ENCODE measurements at regions not wholly inside any gene's neighbourhood (a gene's known extent, or its start where the extent isn't known, plus 50 kb on each side); places are given as distances from the start of the nearest gene placed in this dataset.

DNA sequence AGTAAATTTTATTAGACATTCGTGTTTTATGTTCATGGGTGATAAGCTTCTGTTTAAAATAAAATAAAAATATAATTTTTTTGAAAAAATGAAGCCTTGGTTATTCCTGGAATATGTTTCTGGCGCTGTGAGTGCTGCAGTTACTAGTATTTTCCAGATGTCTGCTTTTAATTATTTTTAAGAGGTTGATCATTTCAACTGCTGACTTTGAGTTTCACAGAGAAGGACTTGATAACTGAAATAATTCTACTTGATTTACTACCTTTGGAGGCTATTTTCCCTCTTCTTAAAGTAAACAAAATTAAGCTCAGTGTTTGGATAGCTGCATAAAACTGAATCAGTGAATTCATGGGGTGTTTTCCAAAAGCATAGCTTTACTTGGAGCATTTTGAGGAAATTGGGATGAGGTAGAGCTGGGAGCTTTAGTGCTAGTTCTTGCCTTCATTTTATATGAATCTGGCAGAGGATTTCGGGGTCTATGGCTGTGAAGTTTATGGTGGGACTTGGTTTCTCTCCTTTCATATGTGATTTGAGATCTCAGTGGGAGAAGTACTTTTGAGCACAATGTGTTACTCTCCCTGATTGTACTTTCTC is 666.5 kb downstream of the DCDC2C start:
- DNase-seq (ENCODE audit: low spot score) = no peak

DNA sequence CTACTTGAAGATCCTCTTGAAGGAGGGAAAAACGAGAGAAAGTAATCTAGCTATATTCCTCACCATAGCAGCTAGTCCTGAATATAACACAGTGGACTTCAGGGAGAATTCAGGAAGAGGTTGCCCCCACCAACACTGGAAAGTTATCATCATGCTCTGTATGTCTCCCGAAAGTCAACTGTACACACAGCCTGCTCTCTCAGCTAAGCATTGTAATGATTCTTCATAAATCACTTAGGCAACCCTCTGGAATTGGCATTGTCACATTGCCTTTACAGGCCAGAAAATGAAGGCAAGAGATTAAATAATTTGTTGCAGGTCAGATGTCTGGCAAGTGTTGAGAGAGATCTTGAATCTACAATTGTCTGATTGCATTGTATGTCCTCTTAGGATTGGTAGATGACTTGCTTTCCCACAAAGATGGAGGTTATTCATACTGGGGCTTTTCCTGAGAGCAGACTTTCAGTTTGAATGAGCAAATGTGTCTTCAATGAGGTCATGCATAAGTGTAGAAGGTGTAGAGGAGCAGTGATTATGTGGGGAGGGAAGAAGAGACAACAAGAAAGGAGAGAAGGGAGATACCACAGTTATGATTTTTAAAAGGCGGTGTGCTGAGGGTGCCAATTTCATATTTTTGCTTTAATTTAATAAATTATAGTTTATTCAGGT is 667.2 kb downstream of the DCDC2C start:
- DNase-seq (ENCODE audit: low spot score) = no peak

GRCh38 chr2:4381049-4381448 is 677.7 kb downstream of the DCDC2C start:
- no peak for DNase-seq (ENCODE audit: low spot score)

- DNase-seq (ENCODE audit: low spot score) = no peak
Observed at GRCh38 chr2:4381773-4382172, 678.4 kb downstream of the DCDC2C start.

- no peak for DNase-seq (ENCODE audit: low spot score)
Observed at GRCh38 chr2:4391013-4391412, 687.6 kb downstream of the DCDC2C start.

- no peak for DNase-seq (ENCODE audit: low spot score)
Observed at GRCh38 chr2:4404363-4404762, 701.0 kb downstream of the DCDC2C start.

DNA sequence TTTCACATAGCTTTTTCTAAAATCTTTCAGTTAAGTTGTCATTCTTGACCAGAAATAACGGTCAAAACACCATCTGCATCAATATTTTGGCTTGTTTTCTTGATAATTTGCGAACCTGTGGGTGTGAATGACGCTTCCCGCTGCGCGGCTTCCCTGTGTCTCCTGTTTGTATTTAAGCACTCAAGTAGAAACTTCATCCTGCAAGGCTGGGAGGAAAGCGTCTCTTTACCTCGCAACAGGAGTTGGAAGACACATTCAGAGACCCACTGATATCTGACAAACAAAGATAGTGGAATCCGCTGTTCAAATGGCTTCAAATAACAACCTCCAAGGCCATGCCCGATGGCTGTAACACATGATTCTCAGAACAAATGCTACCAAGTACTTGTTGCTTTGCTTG is 704.9 kb downstream of the DCDC2C start:
- no peak for DNase-seq (ENCODE audit: low spot score)

DNA sequence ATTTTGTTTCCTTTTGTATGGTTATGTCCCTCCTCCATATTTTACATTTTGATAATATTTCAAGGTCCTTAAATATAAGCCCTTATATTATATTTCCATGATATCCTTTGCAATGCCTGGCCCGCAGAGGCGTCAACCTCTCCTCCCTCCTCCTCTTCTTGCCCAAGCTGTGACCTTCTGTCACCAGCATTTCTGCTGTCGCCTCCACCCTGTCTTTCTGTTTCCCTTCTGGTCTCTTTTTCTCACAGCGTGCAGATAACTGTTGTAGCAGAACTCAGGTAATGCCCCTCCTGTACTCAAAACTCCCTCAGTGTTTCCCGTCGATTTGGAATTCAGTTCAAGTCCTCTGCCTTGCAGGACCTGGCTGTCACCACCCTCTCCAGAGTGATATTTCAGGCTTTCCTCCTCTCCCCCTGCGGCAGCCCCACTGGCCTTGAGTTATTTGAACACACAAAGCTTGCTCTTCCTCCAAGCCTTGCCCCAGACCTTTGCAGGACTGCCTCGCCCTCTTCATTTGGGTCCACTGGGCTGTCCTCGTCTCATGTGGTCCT is 709.3 kb downstream of the DCDC2C start:
- DNase-seq (ENCODE audit: low spot score) = no peak

DNA sequence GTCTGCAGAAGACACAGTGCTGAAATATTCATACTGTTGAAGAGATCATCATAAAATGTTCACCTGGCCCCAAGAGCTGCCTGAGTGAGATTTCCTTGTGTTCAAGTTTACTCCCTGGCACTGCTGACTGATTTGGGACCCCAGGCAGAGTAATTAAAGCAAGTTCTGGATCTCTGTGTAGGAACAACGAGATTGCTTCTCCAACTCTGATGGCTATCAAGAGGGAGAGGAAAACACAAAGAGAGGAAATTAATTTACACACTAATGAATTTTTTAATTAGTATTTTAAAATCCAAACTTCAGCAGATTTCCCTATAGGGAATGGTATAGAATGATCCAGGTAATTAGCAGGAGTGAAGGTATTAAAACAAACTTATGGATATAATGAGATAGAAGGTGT is 711.8 kb downstream of the DCDC2C start:
- DNase-seq (ENCODE audit: low spot score) = no peak

- no peak for DNase-seq (ENCODE audit: low spot score)
Observed at GRCh38 chr2:4415810-4416413, 712.5 kb downstream of the DCDC2C start.

- DNase-seq (ENCODE audit: low spot score) = no peak
Observed at GRCh38 chr2:4416431-4416830, 713.1 kb downstream of the DCDC2C start.

DNA sequence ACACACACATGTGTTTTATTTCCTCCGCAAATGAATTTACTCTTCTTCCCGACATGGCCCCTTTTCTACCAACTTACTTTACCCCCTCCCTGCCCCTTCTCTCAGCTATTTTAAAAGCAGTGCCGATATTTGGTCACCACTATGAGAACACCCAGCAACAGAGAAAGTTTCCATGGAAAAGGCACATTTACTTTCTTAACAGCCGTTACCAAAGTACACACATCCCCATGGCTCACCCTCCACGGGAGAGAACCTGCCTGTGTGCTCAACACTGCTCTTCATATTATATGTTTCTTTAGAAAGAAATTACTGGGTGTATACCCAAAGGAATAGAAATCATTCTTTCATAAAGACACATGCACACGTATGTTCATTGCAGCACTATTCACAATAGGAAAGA is 714.4 kb downstream of the DCDC2C start:
- no peak for DNase-seq (ENCODE audit: low spot score)

DNA sequence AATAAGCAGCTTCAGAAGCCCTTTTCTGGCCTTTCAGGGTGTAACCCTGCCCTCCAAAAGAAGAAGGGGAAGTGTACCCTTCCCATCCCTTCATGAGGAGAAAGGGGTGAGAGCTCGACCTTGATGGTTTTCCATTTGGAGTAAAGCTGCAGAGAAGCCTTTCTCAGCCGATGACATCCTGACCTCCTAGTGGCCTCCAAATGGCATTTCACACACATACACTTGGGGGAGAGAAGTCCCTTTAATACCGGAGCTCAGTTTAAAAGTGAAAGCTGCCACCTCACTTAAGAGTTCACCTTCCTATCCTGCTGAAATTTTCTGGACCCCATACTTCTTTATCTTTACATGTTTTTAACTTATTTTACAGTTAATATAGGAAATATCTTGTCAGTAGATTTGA is 716.7 kb downstream of the DCDC2C start:
- DNase-seq (ENCODE audit: low spot score) = peak; percentile 35

DNA sequence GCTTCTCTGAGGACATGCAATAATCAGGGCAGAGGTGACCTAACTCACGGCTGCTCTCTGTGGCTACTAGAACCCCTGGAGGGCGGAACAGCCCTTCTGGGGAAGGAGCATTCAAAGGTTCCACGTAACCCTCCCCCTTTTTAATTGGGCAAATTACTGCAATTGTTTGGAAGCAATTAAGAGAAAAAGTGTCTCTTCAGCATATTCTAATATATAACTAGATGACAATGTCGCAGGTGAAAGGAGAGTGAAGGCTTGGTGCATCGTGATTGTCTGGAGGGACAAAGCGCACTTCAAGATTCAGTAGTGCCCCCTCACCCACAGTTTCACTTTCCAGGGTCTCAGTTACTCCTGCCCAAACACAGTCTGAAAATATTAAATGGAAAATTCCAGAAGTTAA is 720.8 kb downstream of the DCDC2C start:
- DNase-seq (ENCODE audit: low spot score) = no peak

- DNase-seq (ENCODE audit: low spot score) = no peak
Observed at GRCh38 chr2:4427083-4427482, 723.7 kb downstream of the DCDC2C start.

DNA sequence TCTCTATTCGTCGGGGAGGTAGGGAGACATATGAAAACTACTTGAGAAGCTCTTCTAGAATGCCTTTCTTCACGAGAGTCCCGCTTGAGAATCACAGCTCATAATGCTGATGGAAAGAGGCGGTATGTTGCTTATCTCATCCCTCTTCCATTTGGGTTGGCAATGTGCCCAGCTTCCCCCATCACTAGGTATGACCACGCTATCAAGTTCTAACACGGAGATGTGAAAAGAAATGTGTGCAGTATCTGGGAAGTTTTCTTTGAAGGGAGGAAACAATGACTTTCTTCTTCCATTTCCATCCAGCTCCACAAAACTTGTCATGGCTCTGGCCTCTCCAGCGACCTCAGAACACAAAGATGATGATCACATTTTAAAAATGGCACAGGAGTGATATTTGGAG is 742.4 kb downstream of the DCDC2C start:
- DNase-seq (ENCODE audit: low spot score) = no peak

- DNase-seq (ENCODE audit: low spot score) = no peak
Observed at GRCh38 chr2:4454907-4455306, 751.5 kb downstream of the DCDC2C start.

GRCh38 chr2:4455486-4456155 is 752.2 kb downstream of the DCDC2C start:
- DNase-seq (ENCODE audit: low spot score) = no peak

- DNase-seq (ENCODE audit: low spot score) = no peak
Observed at GRCh38 chr2:4464634-4465266, 761.4 kb downstream of the DCDC2C start.

DNA sequence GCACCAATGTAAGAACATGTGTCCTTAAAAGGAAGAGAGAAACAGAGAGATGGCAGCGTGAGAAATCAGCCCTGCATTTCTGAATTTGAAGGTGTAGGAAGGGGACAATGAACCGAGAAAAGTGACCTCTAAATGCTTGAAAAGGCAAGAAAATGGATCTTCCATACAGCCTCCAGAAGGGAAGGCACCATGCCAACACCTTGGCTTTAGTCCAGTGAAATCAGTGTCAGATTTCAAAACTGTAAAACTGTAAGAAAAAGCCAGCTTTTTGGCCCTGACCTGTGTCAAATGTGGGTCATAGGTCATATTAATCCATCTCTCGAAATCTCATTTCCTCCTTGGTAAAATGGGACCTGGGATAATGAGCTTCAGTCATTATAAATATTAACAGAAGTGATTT is 762.3 kb downstream of the DCDC2C start:
- DNase-seq (ENCODE audit: low spot score) = no peak

- no peak for DNase-seq (ENCODE audit: low spot score)
Observed at GRCh38 chr2:4475618-4476017, 772.2 kb downstream of the DCDC2C start.

- no peak for DNase-seq (ENCODE audit: low spot score)
Observed at GRCh38 chr2:4483050-4483449, 779.7 kb downstream of the DCDC2C start.

Data from NAMALWA (cell line).